SU-DHL-6 (cell line): ENCODE measurements at regions not wholly inside any gene's neighbourhood (a gene's known extent, or its start where the extent isn't known, plus 50 kb on each side); places are given as distances from the start of the nearest gene placed in this dataset.

ENCODE experiments used
- CTCF ChIP-seq: fragments of 200-600 bp; sonication (generic); IDR thresholded peaks from one replicate; pipeline ENCODE4 v1.5.1; 2017; ENCODE audit warnings: antibody characterized with exemption, mild to moderate bottlenecking, low read length, moderate library complexity; ENCODE audit not compliant: insufficient read depth, poor library complexity, severe bottlenecking
- EZH2phosphoT487 ChIP-seq: fragments of 200-600 bp; sonication (generic), shearing (Covaris generic); conservative IDR thresholded peaks from 2 replicates; pipeline ENCODE4 v1.6.1; 2018; ENCODE audit warnings: mild to moderate bottlenecking, antibody characterized with exemption, low read length, moderate library complexity, mixed read lengths

GRCh38 chr9:75490326-75490725 lies 400.1 kb upstream of the PCSK5 start:
- TF ChIP-seq CTCF: no peak
- no peak for TF ChIP-seq EZH2phosphoT487
